Heart left ventricle (tissue), 13 donors: ENCODE measurements at regions not wholly inside any gene's neighbourhood (a gene's known extent, or its start where the extent isn't known, plus 50 kb on each side); places are given as distances from the start of the nearest gene placed in this dataset.

Experiments used
- CTCF ChIP-seq, 12 donors: fragments of 200-600 bp; sonication (generic) in 4 of 12; IDR thresholded peaks; one replicate each; pipeline versions ENCODE4 v1.5.0 to v1.8.0; 2018 to 2022; ENCODE audit warnings: antibody characterized with exemption in 12 of 12, mild to moderate bottlenecking in 5 of 12
- POLR2A ChIP-seq, 2 donors: fragments of 450-650 bp; IDR thresholded peaks; one replicate each; pipeline ENCODE4 v1.6.1; 2017; ENCODE audit warnings: antibody characterized with exemption in 2 of 2, mild to moderate bottlenecking in 2 of 2, moderate library complexity in 2 of 2
- donor health status: ischemic (EF 13 %, LVEDD 7.1; RV severe dilation, severe dysfunction).
- donor health status: DM: no; HTN: yes; CAD: no.
- donor health status: DM: no; HTN: no; CAD: no.
- donor health status: ischemic (EF 25% LVEDD 6.9; RV normal size, moderate dysfunction).
- donor health status: ischemic (EF 25% LVEDD 5.7; RV mildly dilated, moderate dysfunction).
- donor health status: ischemic (EF 35%, LVEDD 5.7; RV mildly dilated, moderate dysfunction).
- donor health status: nonischemic (EF 11% LVEDD 7.7; RV severe dilation, severe dysfunction).
- donor health status: DM: yes; HTN: yes; CAD: no.
- donor health status: PGD.
- donor health status: ischemic (EF 29% LVEDD 5.4; RV normal size, mild dysfunction).
- donor health status: nonischemic (EF 23%, LVEDD 6.1; RV moderate dilation, normal function).

- TF ChIP-seq CTCF (IDR thresholded peaks at IDR 0.05) (no peak), POLR2A (IDR thresholded peaks at IDR 0.05) (no peak)
These were observed 756.4 kb downstream of the EPHA4 start for GRCh38 chr2:220815698-220816097.
